ENCODE measurements at regions not wholly inside any gene's neighbourhood (a gene's known extent, or its start where the extent isn't known, plus 50 kb on each side); places are given as distances from the start of the nearest gene placed in this dataset.

DNA sequence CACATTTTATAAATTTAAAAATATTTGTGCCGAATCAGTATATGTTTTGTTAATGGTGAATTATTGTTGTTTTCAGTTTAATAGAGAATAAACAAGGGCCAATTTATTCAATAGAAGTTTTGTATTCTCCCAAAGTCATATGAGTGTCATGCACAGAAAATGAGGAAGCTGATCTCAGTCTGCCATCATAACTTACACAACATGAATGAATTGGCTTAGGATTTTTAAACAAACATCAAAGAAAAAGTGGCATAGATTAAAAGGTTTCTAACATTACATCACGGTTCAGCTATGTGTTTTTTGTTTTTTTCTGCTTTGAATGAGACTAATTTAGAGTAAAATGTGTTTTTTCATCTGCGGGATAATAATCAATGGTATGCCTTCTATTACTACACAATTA, 123.4 kb upstream of the CTNNA2 start:
- Histone ChIP-seq H2AFZ (ENCODE audit: low read length) (no peak overlapping the region), H3K4me2 (ENCODE audit: low read depth, low read length) (no peak overlapping the region), H3K36me3 (replicated peaks in 1 of 2; ENCODE audit: control insufficient read depth in 1 of 2, insufficient read depth in 2 of 2, low read length in 2 of 2) (no peaks in the 10 kb centered on the region), H3K4me3 (replicated peaks in 1 of 3; ENCODE audit: insufficient read depth in 1 of 3, low read depth in 2 of 3, low read length in 3 of 3) (no peak overlapping the region), H3K27me3 (ENCODE audit: control insufficient read depth in 1 of 2, insufficient read depth in 2 of 2, low read length in 2 of 2) (no peaks in the 10 kb centered on the region), H4K20me1 (ENCODE audit: insufficient read depth, low read length) (no peaks in the 10 kb centered on the region), H3K4me1 (ENCODE audit: insufficient read depth, low read length) (peaks cover 19% of the 10 kb centered on the region), H3K9me3 (ENCODE audit: low read length) (no peaks in the 10 kb centered on the region), H3K27ac (ENCODE audit: extremely low read length, insufficient read depth, low read length) (no peak overlapping the region), H3K79me2 (ENCODE audit: insufficient read depth, low read length) (no peaks in the 10 kb centered on the region), H3K9ac (ENCODE audit: insufficient read depth, low read depth, low read length) (no peak overlapping the region)
- DNase-seq (ENCODE audit: low spot score) (peak; percentile 25), ATAC-seq (no peak), FAIRE-seq (no peak)
- intact Hi-C loops (cut with micrococcal nuclease; ENCODE audit: unreplicated experiment): no loop called here
- TF ChIP-seq, protein P1, sequence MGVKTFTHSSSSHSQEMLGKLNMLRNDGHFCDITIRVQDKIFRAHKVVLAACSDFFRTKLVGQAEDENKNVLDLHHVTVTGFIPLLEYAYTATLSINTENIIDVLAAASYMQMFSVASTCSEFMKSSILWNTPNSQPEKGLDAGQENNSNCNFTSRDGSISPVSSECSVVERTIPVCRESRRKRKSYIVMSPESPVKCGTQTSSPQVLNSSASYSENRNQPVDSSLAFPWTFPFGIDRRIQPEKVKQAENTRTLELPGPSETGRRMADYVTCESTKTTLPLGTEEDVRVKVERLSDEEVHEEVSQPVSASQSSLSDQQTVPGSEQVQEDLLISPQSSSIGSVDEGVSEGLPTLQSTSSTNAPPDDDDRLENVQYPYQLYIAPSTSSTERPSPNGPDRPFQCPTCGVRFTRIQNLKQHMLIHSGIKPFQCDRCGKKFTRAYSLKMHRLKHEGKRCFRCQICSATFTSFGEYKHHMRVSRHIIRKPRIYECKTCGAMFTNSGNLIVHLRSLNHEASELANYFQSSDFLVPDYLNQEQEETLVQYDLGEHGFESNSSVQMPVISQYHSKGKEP (CRISPR knock-in tag; IDR thresholded peaks at IDR 0.05): no peak
- no peak for TF ChIP-seq SPEN (CRISPR knock-in tag; IDR thresholded peaks at IDR 0.05; ENCODE audit: low read depth)
- TF ChIP-seq PRMT3 (CRISPR knock-in tag; IDR thresholded peaks at IDR 0.05; ENCODE audit: borderline replicate concordance, low read depth): no peak
- TF ChIP-seq, protein P2, sequence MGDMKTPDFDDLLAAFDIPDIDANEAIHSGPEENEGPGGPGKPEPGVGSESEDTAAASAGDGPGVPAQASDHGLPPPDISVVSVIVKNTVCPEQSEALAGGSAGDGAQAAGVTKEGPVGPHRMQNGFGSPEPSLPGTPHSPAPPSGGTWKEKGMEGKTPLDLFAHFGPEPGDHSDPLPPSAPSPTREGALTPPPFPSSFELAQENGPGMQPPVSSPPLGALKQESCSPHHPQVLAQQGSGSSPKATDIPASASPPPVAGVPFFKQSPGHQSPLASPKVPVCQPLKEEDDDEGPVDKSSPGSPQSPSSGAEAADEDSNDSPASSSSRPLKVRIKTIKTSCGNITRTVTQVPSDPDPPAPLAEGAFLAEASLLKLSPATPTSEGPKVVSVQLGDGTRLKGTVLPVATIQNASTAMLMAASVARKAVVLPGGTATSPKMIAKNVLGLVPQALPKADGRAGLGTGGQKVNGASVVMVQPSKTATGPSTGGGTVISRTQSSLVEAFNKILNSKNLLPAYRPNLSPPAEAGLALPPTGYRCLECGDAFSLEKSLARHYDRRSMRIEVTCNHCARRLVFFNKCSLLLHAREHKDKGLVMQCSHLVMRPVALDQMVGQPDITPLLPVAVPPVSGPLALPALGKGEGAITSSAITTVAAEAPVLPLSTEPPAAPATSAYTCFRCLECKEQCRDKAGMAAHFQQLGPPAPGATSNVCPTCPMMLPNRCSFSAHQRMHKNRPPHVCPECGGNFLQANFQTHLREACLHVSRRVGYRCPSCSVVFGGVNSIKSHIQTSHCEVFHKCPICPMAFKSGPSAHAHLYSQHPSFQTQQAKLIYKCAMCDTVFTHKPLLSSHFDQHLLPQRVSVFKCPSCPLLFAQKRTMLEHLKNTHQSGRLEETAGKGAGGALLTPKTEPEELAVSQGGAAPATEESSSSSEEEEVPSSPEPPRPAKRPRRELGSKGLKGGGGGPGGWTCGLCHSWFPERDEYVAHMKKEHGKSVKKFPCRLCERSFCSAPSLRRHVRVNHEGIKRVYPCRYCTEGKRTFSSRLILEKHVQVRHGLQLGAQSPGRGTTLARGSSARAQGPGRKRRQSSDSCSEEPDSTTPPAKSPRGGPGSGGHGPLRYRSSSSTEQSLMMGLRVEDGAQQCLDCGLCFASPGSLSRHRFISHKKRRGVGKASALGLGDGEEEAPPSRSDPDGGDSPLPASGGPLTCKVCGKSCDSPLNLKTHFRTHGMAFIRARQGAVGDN (CRISPR knock-in tag; IDR thresholded peaks at IDR 0.05): no peak
- TF ChIP-seq HHEX (CRISPR knock-in tag; IDR thresholded peaks at IDR 0.05): no peak
- TF ChIP-seq, protein P3, sequence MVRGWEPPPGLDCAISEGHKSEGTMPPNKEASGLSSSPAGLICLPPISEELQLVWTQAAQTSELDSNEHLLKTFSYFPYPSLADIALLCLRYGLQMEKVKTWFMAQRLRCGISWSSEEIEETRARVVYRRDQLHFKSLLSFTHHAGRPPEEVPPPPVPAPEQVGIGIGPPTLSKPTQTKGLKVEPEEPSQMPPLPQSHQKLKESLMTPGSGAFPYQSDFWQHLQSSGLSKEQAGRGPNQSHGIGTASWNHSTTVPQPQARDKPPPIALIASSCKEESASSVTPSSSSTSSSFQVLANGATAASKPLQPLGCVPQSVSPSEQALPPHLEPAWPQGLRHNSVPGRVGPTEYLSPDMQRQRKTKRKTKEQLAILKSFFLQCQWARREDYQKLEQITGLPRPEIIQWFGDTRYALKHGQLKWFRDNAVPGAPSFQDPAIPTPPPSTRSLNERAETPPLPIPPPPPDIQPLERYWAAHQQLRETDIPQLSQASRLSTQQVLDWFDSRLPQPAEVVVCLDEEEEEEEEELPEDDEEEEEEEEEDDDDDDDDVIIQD (CRISPR knock-in tag; IDR thresholded peaks at IDR 0.05; ENCODE audit: low read depth): no peak
- TF ChIP-seq ZNF30 (CRISPR knock-in tag; IDR thresholded peaks at IDR 0.05): no peak
- TF ChIP-seq ZNF766 (CRISPR knock-in tag; IDR thresholded peaks at IDR 0.05; ENCODE audit: borderline replicate concordance): no peak
- ChIA-PET POLR2A (no interaction called here), CTCF (ENCODE audit: low intra/inter-chr PET ratio, low total read pairs) (no interaction called here)
- in situ Hi-C loops (cut with HindIII; ENCODE audit: extremely low pct_ligation_motif_present, low pct_unique_long_range_greater_than_20kb): no loop called here
- WGBS (ENCODE audit: low lambda C conversion rate): 15% methylated on average over 3 of the region's 3 CpGs
- no TSS peak for BruUV-seq (replicated peaks)
